ENCODE measurements at regions not wholly inside any gene's neighbourhood (a gene's known extent, or its start where the extent isn't known, plus 50 kb on each side); places are given as distances from the start of the nearest gene placed in this dataset.
"Not testable (repeated sequence)": the region's sequence is repeated elsewhere in the genome, so short reads cannot be mapped to it uniquely, and the experiment has no call there.

DNA sequence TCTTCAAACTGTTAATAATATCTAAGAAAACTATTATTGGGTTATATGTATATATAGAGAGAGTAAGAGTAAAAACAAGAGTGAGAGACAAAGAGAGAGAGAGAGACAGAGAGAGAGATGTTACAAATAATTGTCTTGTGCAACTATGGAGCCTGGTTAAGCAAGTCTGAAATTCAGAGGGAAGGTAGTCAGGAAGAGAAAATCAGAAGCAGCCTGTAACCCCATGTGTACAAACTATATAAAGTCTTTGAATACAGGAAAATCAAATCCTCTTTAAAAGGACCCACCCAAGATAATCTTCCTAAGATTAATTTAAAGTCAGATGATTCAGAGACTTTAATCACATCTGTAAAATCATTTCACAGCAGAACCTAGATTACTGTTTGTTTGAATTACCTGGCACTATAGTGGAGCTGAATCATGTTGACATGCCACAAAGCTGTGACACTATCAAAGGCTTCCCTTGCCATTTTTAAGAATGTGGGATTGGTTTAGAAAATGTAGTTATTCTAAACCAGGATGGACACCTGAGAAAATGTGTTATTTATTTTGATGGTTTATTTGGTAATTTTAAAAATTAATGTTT is 301.7 kb upstream of the FSIP2 start:
- DNase-seq (ENCODE audit: extremely low read depth in 1 of 11, low read depth in 9 of 11, low spot score in 4 of 11) = no peak

DNA sequence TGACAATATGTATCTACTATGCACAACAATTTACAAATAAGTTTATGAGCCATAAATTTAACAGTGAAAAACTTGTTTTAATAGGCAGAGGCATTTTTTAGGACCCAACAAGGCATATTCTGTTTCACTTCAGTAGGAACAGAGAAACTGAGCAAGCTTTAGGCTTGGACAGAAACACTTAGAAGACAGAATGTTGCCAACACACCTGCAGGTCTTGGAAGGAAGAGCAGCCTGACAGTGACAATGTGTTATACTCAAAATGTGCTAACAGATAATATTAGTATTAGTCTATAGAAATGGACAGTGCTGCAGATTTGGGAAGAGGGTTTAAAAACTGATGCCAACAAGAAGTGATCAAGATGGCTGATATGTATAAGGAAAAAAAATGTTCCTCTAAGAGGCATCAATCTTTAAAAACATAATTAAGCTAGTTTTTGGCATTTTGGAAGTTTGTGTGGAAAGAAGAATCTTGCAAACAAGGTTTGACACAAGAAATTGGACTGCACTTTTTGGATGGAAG is 297.1 kb upstream of the FSIP2 start:
- DNase-seq (ENCODE audit: extremely low read depth in 1 of 11, low read depth in 9 of 11, low spot score in 4 of 11) = no peak

DNA sequence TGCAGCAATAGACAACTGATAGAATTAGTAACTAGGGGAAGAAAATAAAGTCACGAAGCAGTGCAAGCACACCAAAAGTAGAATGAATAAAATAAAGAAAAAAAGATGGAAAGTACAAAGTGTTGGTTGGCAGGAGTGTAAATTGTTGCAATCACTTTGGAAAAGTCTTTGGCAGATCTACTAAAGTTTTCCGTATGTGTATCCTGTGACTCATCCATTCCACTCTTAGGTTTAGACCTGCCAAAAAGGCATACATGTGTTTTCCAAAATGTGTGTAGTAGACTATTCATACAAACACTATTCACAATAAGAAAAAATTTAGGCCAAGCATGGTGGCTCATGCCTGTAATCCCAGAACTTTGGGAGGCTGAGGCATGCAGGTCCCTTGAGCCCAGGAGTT is 282.1 kb upstream of the FSIP2 start:
- DNase-seq (ENCODE audit: extremely low read depth in 1 of 11, low read depth in 9 of 11, low spot score in 4 of 11) = no peak

DNA sequence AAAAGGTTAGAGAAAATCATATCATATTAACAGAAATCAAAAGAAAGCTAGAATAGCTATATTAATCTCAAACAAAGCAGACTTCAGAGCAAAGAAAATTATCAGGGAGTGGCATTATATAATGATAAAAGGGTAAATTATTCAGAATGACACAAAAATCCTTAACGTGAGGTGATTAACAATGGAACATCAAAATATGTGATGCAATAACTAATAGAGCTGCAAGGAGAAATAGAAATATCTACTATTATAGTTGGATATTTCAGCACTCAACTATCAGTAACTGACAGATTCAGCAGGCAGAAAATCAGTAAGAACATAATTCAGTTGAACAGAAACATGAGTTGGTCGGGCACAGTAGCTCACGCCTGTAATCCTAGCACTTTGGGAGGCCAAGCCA is 275.1 kb upstream of the FSIP2 start:
- DNase-seq (ENCODE audit: extremely low read depth in 1 of 11, low read depth in 9 of 11, low spot score in 4 of 11) = no peak

DNA sequence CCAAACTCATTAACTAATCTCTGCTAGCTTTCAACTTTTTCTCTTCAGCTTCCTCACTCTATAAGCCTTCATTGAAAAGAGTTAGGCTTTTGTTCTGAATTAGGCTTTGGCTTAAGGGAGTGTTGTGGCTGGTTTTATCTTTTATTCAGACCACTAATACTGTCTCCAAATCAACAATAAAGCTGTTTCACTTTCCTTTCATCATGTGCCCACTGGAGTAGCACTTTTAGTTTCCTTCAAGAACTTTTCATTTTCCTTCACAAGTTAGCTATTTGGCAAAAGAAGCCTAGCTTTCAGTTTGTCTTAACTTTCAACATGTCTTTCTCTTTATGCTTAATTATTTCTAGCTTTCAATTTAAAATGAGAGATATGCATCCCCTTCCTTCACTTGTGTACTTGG is 271.7 kb upstream of the FSIP2 start:
- DNase-seq (ENCODE audit: extremely low read depth in 1 of 11, low read depth in 9 of 11, low spot score in 4 of 11) = no peak

DNA sequence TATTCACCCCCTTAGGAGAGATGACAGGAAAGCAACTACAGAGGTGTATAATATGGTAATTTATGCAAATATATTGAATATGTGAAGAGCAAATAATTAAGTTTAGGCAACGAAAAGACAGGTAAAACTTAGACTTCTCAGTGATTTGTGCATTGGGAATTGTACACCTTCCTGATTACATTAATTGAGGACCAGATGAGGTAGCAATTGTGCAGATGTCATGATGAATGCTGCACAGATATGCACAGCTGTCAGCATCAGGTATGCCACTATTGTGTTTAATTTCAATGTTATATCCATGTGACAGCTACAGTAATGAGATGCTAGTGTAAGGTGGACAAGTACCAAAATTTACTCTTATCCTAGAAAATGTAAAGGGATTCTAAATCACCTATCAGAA is 267.2 kb upstream of the FSIP2 start:
- no peak for DNase-seq (ENCODE audit: extremely low read depth in 1 of 11, low read depth in 9 of 11, low spot score in 4 of 11)

DNA sequence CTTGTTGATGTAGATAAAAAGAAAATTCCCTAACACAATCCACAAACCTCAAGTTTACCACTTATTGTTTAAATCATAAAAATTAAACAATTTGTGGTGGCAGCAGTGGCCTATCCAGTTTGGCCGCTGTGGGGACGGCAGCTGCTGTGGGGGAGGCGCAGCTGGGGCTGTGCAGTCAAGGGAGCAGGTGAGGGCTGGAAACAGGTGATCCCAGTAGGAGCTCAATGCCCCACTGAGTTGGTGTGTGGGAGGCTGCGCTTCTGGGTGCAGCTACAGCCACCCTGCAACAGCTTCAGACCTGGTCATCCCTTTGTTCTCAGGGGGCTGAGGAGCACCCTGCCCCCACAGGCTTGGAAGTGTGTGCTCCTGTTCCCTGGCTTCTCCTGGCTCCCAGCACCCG is 266.0 kb upstream of the FSIP2 start:
- no peak for DNase-seq (ENCODE audit: extremely low read depth in 1 of 11, low read depth in 9 of 11, low spot score in 4 of 11)

DNA sequence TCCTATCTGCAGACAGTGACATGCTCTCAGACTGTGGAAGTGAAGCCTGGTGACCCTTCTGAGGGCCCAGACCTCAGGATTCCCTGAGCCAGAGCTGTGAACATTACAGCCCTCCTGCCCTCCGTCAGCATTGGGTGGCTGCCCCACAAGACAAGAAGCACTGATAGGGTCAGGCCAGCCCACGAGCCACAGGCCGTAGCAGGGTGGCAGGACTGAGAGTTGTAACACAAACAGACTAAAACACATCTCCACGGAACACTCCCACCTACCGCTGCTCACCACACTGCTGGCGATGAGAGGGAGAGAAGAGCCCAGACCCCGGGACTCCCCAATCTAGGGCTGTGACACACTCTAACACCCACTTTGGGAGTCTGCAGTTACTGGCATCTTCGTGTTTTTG is 264.8 kb upstream of the FSIP2 start:
- DNase-seq (ENCODE audit: extremely low read depth in 1 of 11, low read depth in 9 of 11, low spot score in 4 of 11) = no peak

DNA sequence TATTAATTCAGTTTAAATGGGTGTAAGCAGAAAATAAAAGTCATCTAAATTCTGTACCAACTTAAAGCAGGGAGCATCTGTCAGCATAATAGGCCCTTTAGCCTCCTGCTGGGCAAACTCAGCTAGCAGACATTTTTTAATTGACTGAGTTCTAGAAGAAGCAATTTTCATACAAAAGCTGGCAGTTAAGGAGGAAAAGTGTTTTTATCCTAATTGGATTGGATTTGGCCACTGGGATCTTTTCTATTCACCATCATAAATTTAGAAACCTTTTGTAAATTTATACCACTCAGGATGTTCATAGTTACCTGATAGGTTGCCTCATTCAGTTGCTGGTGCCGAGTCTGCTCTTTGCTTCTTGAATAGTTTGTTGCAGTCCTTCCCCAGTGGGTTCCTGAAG is 262.7 kb upstream of the FSIP2 start:
- no peak for DNase-seq (ENCODE audit: extremely low read depth in 1 of 11, low read depth in 9 of 11, low spot score in 4 of 11)

DNA sequence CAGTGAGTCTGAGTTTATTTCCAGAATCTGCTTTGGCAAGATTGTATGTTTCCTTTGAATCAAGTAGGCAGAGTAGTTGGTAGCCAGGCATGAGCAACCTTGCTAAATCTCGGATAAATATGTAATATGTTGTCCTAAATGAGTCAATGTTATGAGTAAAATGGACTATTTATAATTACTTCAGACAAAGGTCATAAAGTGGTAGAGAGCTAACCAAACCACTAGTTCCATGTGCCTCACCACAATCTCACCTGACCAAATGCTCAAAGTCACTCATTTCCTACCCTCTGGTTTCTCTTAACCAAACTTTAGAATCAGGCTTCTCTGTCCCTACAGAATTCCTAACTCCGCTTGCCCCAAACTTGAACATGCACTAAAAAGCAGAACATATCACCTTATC is 261.2 kb upstream of the FSIP2 start:
- DNase-seq (ENCODE audit: extremely low read depth in 1 of 11, low read depth in 9 of 11, low spot score in 4 of 11) = no peak

DNA sequence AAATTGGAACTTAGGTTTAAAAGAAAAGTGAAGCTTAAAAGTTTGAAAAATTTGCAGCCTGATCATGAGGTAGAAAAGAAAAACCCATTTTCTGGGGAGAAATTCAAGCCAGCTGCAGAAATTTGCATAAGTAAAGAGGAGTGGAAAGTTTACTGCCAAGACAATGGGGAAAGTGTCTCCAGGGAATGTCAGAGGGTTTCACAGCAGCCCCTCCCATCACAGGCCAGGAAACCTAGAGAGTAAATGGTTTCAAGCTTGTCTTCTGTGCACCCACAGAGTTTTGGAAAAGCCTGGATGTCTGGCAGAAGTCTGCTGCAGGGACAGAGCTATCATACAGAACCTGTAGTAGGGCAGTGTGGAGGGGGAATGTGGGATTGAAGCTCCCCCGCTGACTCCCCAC is 254.0 kb upstream of the FSIP2 start:
- DNase-seq (ENCODE audit: extremely low read depth in 1 of 11, low read depth in 9 of 11, low spot score in 4 of 11) = no peak

DNA sequence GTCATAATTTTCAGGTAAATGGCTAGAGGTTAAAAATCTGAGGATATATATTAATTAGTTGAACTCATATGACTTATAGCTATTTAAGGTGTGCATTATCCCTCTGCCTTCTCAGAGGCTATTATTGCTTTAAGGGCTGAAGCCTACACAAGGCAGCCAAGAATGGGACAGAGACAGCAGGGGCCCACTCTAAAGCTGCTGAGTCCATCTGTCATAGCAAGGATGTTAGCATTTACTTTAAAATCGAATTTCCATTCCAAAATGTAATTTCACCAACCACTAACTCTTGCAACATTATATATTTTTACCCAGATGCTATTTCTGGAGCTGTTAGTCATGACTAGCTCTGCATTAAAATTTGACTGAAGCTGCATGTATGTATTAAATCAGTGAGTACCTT is 236.3 kb upstream of the FSIP2 start:
- no peak for DNase-seq (ENCODE audit: extremely low read depth in 1 of 11, low read depth in 9 of 11, low spot score in 4 of 11)

DNA sequence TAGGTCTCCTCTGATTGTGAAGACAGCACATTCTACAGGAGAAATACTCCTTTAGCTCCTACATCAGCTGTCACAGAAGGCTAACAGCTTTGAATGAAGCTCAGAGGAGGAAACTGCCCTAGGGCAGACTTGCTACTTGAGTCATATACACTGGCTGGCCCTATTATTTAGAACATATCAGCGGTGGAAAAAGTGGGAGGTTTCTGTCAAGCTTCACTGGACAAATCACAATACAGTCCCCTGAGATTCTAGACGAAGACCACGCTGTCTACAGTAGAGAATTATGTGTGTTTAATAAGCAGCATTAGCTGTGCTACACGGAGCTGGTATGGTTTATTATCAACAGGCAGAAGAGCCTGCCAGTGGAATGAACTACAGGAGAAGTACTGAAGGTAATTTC is 230.9 kb upstream of the FSIP2 start:
- peak in 1 of 11 donors; percentile 1 for DNase-seq (ENCODE audit: extremely low read depth in 1 of 11, low read depth in 9 of 11, low spot score in 4 of 11)

DNA sequence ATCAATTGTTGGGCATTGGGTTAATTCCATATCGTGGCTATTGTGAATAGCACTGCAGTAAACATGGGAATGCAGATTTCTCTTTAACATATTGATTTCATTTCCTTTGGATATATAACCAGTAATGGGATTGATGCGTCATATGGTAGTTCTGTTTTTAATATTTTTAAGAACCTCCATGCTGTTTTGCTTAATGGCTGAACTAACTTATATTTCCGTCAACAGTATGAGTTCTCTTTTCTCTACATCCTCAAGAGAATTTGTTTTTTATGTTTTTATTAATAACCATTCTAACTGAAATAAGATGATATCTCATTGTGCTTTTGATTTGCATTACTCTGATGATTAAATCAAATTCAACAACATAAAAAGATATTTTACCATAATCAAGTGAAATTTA is 228.5 kb upstream of the FSIP2 start:
- no peak for DNase-seq (ENCODE audit: extremely low read depth in 1 of 11, low read depth in 9 of 11, low spot score in 4 of 11)

DNA sequence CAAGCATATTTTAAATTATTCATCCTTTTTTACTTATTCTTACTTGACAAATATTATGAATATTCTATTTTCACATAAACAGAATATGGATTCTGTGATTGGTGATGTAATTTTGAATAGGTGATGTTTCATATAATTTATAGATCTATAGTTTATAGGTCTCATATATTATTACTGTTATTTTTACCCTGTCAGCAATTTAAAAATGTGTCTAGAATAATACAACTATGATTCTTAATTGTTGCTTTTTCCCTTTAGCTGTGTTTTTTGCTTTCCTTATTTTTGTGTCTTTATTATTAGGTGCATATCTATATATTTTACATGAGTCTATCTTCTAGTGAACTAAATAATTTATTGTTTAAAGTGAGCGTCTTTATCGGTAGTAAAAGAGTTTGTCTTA is 226.7 kb upstream of the FSIP2 start:
- DNase-seq (ENCODE audit: extremely low read depth in 1 of 11, low read depth in 9 of 11, low spot score in 4 of 11) = no peak

DNA sequence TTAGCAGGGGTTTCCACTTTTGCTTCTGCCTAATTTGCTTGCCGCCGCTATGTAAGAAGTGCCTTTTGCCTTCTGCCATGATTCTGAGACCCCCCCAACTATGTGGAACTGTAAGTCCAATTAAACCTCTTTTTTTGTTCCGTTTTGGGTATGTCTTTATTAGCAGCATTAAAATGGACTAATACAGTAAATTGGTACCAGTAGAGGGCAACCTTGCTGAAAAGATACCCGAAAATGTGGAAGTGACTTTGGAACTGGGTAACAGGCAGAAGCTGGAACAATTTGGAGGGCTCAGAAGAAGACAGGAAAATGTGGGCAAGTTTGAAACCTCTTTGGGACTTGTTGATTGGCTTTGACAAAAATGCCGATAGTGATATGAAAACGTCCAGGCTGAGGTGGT is 216.1 kb upstream of the FSIP2 start:
- no peak for DNase-seq (ENCODE audit: extremely low read depth in 1 of 11, low read depth in 9 of 11, low spot score in 4 of 11)

DNA sequence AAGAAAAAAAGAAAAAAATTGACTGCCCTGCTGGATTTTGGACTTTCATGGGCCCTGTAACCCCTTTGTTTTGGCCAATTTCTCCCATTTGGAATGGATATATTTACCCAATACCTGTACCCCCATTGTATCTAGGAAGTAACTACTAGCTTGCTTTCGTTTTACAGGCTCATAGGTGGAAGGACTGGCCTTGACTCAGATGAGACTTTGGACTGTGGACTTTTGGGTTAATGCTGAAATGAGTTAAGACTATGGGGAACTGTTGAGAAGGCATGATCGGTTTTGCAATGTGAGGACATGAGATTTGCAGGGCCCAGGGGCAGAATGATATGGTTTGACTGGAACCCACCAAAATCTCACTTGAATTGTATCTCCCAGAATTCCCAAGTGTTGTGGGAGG is 214.4 kb upstream of the FSIP2 start:
- not testable (repeated sequence) for DNase-seq (ENCODE audit: extremely low read depth in 1 of 11, low read depth in 9 of 11, low spot score in 4 of 11)

DNA sequence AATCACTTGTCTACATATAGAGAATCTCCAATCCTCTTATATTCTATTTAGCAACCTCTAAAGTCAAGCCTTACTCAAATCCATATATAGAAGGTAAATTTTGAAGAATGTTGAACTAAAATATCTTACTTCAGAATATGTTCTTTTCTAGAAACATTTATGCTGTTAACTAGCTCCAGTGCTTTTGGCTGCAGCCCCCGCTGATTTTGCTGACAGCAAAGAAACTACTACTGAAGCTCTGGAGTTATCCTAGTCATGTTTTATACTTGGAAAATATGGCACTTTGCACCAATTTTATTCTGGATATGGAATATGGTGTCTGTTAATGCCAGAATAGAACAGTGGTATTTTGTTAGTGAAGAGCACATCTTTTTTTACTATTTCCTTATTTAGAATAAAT is 212.4 kb upstream of the FSIP2 start:
- no peak for DNase-seq (ENCODE audit: extremely low read depth in 1 of 11, low read depth in 9 of 11, low spot score in 4 of 11)

DNA sequence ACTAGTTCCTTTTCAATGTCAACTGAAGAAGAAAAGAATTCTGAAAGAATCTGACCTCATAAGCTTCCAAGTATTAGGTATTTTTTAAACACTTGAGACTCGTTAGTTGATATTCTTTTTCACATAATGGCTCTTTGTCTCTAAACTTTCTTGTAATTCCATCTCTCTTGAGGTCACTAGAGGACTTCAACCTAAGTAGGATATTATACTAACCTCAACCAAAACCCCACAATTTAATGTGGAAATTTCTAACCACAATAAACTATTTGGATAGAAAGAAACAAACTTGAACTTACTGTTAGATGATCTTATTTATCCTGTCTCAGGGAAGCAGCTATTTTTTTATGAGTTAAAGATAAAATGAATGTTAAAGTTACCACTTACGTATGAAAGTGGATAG is 206.9 kb upstream of the FSIP2 start:
- DNase-seq (ENCODE audit: extremely low read depth in 1 of 11, low read depth in 9 of 11, low spot score in 4 of 11) = no peak

DNA sequence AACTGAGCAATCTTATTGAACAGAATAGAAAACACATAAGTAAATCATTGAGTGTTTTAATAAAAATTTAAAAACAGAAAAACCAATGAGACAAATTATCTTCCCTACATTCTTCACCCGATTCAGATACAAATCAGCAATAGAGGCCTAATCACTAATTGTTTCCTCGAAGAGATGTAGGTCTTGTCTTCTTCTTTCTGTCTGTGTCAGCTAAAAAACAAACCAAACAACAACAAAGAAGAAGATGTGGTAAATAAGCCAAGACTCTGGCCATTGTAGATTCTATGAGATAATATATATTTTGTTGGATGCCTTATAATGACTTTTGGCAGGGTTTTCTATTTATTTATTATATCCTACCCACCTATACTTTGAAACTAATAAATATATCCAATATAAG is 200.9 kb upstream of the FSIP2 start:
- no peak for DNase-seq (ENCODE audit: extremely low read depth in 1 of 11, low read depth in 9 of 11, low spot score in 4 of 11)

DNA sequence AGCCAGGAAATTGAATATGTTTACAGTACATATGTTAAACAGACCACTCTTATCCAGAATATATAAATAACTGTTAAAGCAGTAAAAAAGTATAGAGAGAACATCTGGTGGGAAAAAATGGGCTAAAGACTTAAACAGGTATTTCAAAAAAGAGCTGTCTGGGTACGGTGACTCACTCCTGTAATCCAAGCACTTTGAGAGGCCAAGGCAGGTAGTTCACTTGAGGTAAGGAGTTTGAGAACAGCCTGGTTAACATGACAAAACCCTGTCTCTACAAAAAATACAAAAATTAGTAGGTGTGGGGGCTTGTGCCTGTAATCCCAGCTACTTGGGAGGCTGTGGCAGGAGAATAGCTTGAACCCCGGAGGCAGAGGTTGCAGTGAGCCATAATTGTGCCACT is 171.4 kb upstream of the FSIP2 start:
- no peak for DNase-seq (ENCODE audit: extremely low read depth in 1 of 11, low read depth in 9 of 11, low spot score in 4 of 11)

DNA sequence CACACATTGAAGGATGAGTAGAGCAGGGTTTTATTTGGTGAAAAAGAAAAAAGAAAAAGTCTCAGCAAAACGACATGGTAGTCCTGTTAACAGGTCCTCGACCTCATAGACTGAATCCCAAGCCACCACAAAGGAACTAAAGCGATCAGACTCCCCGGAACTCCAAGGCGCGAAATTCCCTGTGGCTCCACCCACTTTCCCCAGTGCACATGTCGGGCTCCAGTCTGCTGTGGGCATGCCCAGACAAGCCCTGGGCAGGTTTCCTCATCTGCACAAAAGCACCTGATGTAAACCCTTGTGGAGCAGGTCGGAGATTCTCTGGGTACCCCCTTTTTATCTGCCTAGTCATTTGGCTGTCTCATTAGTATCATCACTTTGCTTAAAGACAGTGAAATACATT is 170.7 kb upstream of the FSIP2 start:
- DNase-seq (ENCODE audit: extremely low read depth in 1 of 11, low read depth in 9 of 11, low spot score in 4 of 11) = no peak
